Testis (tissue), 2 donors: ENCODE measurements at regions not wholly inside any gene's neighbourhood (a gene's known extent, or its start where the extent isn't known, plus 50 kb on each side); places are given as distances from the start of the nearest gene placed in this dataset.

Source experiments
- POLR2A ChIP-seq: fragments of 450-650 bp; IDR thresholded peaks from one replicate; pipeline ENCODE4 v1.6.1; 2017; ENCODE audit warnings: antibody characterized with exemption, mild to moderate bottlenecking, moderate library complexity
- TF ChIP-seq, protein P1 (sequence below), 3 experiments: fragments of 450-650 bp in 2 of 3; fragments of 200-600 bp in 1 of 3; sonication (generic) in 1 of 3; IDR thresholded peaks; one replicate each; pipeline ENCODE4 v1.5.1; 2016 to 2019; ENCODE audit warnings: antibody characterized with exemption in 3 of 3, mild to moderate bottlenecking in 2 of 3, moderate library complexity in 1 of 3

DNA sequence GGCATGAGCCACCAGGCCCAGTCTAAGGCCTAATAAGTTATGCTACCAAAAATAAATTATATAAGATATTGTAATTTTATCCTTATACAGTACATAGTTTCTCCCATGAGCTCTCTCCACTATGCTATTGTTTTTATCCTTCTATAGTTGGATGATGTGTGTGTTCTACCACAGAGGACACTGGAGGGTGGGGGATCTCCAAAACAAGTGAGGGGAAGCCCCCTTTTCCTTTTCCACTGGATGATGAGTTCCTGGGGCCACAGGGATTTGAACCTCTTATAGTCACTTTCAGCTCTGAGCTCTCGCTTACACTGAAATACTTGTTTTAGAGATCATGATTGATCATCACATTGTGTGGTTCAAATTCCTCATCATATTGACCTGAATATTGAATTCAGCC is 77.6 kb upstream of the VAV3 start:
- TF ChIP-seq, protein P1, sequence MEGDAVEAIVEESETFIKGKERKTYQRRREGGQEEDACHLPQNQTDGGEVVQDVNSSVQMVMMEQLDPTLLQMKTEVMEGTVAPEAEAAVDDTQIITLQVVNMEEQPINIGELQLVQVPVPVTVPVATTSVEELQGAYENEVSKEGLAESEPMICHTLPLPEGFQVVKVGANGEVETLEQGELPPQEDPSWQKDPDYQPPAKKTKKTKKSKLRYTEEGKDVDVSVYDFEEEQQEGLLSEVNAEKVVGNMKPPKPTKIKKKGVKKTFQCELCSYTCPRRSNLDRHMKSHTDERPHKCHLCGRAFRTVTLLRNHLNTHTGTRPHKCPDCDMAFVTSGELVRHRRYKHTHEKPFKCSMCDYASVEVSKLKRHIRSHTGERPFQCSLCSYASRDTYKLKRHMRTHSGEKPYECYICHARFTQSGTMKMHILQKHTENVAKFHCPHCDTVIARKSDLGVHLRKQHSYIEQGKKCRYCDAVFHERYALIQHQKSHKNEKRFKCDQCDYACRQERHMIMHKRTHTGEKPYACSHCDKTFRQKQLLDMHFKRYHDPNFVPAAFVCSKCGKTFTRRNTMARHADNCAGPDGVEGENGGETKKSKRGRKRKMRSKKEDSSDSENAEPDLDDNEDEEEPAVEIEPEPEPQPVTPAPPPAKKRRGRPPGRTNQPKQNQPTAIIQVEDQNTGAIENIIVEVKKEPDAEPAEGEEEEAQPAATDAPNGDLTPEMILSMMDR (IDR thresholded peaks at IDR 0.05), result no peak
- TF ChIP-seq POLR2A, result no peak
